Endothelial cell of umbilical vein (primary cell): ENCODE measurements at regions not wholly inside any gene's neighbourhood (a gene's known extent, or its start where the extent isn't known, plus 50 kb on each side); places are given as distances from the start of the nearest gene placed in this dataset.

Experiments
- CTCF ChIP-seq, 2 donors: IDR thresholded peaks; 1 replicate in 1 of 2; 2 replicates in 1 of 2; pipeline ENCODE4 v1.5.1; 2011; ENCODE audit warnings: low read length in 2 of 2, mild to moderate bottlenecking in 2 of 2, moderate library complexity in 2 of 2, control low read depth in 1 of 2, inconsistent platforms in 1 of 2, low read depth in 1 of 2; ENCODE audit not compliant: insufficient read depth in 1 of 2; ENCODE audit errors: extremely low read depth in 1 of 2
- EZH2 ChIP-seq: IDR thresholded peaks from 2 replicates; pipeline ENCODE4 v1.6.1; 2012; ENCODE audit warnings: borderline replicate concordance, low read depth, mild to moderate bottlenecking, moderate library complexity, low read length, inconsistent platforms; ENCODE audit not compliant: severe bottlenecking
- FOS ChIP-seq: IDR thresholded peaks from 2 replicates; pipeline ENCODE4 v1.6.1; 2011; ENCODE audit warnings: mild to moderate bottlenecking, low read length, moderate library complexity, borderline replicate concordance; ENCODE audit not compliant: insufficient read depth
- GATA2 ChIP-seq: IDR thresholded peaks from 2 replicates; pipeline ENCODE4 v1.7.0; 2011; ENCODE audit warnings: low read depth, mild to moderate bottlenecking, moderate library complexity, mixed read lengths, low read length; ENCODE audit not compliant: insufficient read length, insufficient read depth
- JUN ChIP-seq: IDR thresholded peaks from 2 replicates; pipeline ENCODE4 v1.6.1; 2011; ENCODE audit warnings: borderline replicate concordance, low read depth; ENCODE audit not compliant: insufficient read length, insufficient read depth
- MAX ChIP-seq: IDR thresholded peaks from 2 replicates; pipeline ENCODE4 v1.6.1; 2011; ENCODE audit not compliant: insufficient read depth, insufficient read length
- MYC ChIP-seq: IDR thresholded peaks from one replicate; pipeline ENCODE4 v1.6.1; 2011; ENCODE audit warnings: mild to moderate bottlenecking, low read depth, low read length
- POLR2A ChIP-seq: IDR thresholded peaks from 2 replicates; pipeline ENCODE4 v1.6.1; 2012; ENCODE audit warnings: low read depth, mild to moderate bottlenecking, control low read depth, low read length
- POLR2AphosphoS5 ChIP-seq: IDR thresholded peaks from 2 replicates; pipeline ENCODE4 v1.6.1; 2012; ENCODE audit warnings: low read depth, mild to moderate bottlenecking, control low read depth, low read length, moderate library complexity; ENCODE audit not compliant: insufficient read depth

- TF ChIP-seq CTCF (IDR thresholded peaks at IDR 0.05; ENCODE audit: extremely low read depth in 1 of 2, insufficient read depth in 1 of 2, low read depth in 1 of 2, low read length in 2 of 2) (no peak), JUN (no peak), POLR2AphosphoS5 (no peak), MYC (no peak), MAX (no peak), EZH2 (no peak), POLR2A (no peak), GATA2 (no peak), FOS (no peak)
Observed at GRCh38 chr3:162274070-162274469, 777.5 kb downstream of the OTOL1 start.
